ENCODE measurements at regions not wholly inside any gene's neighbourhood (a gene's known extent, or its start where the extent isn't known, plus 50 kb on each side); places are given as distances from the start of the nearest gene placed in this dataset.

DNA sequence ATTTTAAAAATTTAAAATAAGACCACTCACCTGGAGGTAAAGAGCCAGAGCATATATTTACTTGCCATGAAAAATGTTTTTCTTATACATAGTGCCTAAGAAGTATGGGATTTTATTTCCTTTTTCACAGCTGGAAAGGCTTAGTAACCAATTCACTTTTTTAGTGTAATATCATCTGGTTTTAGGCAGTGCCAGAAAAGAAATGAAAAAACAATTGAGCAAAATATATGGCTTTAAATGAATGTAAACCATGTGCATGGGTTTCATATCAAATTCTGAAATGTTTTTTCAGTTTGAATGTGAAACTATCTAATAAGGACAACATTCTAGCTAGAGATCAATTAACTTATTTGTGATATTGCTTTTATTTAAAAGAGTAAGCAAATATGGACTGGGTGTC, 672.4 kb upstream of the ADAMTS5 start:
- Histone ChIP-seq H3K4me3 (no peak overlapping the region), H3K9me3 (no peaks in the 10 kb centered on the region), H3K27ac (no peak overlapping the region), H3K36me3 (no peaks in the 10 kb centered on the region), H3K4me1 (no peaks in the 10 kb centered on the region), H3K27me3 (no peaks in the 10 kb centered on the region)
- DNase-seq (ENCODE audit: extremely low spot score in 2 of 2), result no peak
- intact Hi-C loops (cut with DNase I), result loop anchor here (10.0 kb wide), 1 partner anchor 604 kb away; no protein-coding TSS in a partner anchor
- TF ChIP-seq POLR2AphosphoS5 (IDR thresholded peaks at IDR 0.05; ENCODE audit: insufficient read depth in 1 of 2, low read depth in 1 of 2), result no peak
- TF ChIP-seq, protein P1, sequence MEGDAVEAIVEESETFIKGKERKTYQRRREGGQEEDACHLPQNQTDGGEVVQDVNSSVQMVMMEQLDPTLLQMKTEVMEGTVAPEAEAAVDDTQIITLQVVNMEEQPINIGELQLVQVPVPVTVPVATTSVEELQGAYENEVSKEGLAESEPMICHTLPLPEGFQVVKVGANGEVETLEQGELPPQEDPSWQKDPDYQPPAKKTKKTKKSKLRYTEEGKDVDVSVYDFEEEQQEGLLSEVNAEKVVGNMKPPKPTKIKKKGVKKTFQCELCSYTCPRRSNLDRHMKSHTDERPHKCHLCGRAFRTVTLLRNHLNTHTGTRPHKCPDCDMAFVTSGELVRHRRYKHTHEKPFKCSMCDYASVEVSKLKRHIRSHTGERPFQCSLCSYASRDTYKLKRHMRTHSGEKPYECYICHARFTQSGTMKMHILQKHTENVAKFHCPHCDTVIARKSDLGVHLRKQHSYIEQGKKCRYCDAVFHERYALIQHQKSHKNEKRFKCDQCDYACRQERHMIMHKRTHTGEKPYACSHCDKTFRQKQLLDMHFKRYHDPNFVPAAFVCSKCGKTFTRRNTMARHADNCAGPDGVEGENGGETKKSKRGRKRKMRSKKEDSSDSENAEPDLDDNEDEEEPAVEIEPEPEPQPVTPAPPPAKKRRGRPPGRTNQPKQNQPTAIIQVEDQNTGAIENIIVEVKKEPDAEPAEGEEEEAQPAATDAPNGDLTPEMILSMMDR (IDR thresholded peaks at IDR 0.05), result no peak
- no peak for TF ChIP-seq POLR2A (IDR thresholded peaks at IDR 0.05)

DNA sequence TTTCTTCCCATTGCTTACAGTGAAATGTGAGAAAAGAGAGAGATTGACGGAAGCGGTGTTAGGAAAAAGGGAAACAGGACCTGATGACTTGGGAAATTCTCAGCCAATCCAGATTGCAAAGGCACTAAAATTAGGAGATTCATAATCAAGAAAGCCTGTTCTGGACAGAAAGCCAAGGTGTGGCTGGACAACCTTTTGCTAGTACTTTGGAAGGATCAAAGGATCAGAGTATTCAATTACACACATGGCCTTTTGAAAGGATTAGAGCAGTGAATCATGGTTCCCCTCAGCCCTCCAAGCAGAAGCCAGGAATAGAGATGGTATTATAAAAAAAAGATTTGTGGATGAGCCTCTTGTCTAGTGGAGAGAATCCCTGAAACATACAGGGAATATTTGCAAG, 669.8 kb upstream of the ADAMTS5 start:
- TF ChIP-seq POLR2AphosphoS5 (IDR thresholded peaks at IDR 0.05; ENCODE audit: insufficient read depth in 1 of 2, low read depth in 1 of 2) (no peak), POLR2A (IDR thresholded peaks at IDR 0.05) (no peak)
- TF ChIP-seq, protein P1 (IDR thresholded peaks at IDR 0.05), result no peak
- Histone ChIP-seq H3K4me3 (no peak overlapping the region), H3K4me1 (no peaks in the 10 kb centered on the region), H3K36me3 (no peaks in the 10 kb centered on the region), H3K9me3 (no peaks in the 10 kb centered on the region), H3K27me3 (no peaks in the 10 kb centered on the region), H3K27ac (no peak overlapping the region)
- intact Hi-C loops (cut with DNase I), result loop anchor here (10.0 kb wide), 1 partner anchor 602 kb away; no protein-coding TSS in a partner anchor
- no peak for DNase-seq (ENCODE audit: extremely low spot score in 2 of 2)

DNA sequence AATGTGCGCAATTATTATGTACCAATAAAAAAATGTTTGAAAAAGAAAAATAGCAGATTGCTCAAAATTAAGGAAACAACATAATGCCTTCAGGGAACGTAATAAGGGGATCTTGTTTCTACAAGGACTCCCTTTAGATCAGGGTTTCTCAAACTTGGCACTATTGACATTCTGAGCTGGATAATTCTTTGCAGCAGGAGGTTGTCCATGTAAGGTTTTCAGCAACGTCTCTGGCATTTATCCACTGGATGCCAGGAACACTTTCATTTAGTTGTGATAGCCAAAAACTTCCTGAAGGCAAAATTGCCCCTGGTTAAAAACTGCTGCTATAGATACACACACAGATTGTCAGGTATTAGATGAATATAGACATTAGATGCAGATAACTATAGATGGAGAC, 666.7 kb upstream of the ADAMTS5 start:
- Histone ChIP-seq H3K36me3 (no peaks in the 10 kb centered on the region), H3K27me3 (no peaks in the 10 kb centered on the region), H3K9me3 (no peaks in the 10 kb centered on the region), H3K4me3 (no peak overlapping the region), H3K4me1 (no peaks in the 10 kb centered on the region), H3K27ac (no peak overlapping the region)
- DNase-seq (ENCODE audit: extremely low spot score in 2 of 2), result no peak
- TF ChIP-seq, protein P1 (IDR thresholded peaks at IDR 0.05), result no peak
- TF ChIP-seq POLR2A (IDR thresholded peaks at IDR 0.05) (no peak), POLR2AphosphoS5 (IDR thresholded peaks at IDR 0.05; ENCODE audit: insufficient read depth in 1 of 2, low read depth in 1 of 2) (no peak)
- intact Hi-C loops (cut with DNase I), result loop anchor here (10.0 kb wide), 1 partner anchor 599 kb away; no protein-coding TSS in a partner anchor

DNA sequence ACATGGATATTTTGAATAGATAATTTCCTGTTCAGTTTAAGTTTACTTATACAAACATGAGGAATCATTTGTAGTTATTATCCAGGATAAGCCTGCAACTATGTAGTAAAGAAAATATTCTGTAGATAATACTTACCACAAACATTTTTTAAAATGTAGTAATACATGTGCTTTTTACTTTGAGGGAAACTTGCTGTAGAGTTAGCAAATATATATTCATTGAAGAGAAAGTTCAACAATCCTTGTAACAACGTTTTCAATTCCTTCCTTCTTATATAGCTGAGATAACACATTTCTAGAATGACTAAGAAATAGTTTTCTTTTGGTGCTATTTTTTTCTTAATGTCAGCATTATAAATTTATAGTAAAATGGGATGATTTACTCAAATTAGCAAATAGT, 664.6 kb upstream of the ADAMTS5 start:
- intact Hi-C loops (cut with DNase I), result loop anchor here (10.0 kb wide), 1 partner anchor 597 kb away; no protein-coding TSS in a partner anchor
- Histone ChIP-seq H3K36me3 (no peaks in the 10 kb centered on the region), H3K4me3 (no peak overlapping the region), H3K9me3 (no peaks in the 10 kb centered on the region), H3K4me1 (no peaks in the 10 kb centered on the region), H3K27me3 (no peaks in the 10 kb centered on the region), H3K27ac (no peak overlapping the region)
- TF ChIP-seq POLR2AphosphoS5 (IDR thresholded peaks at IDR 0.05; ENCODE audit: insufficient read depth in 1 of 2, low read depth in 1 of 2) (no peak), POLR2A (IDR thresholded peaks at IDR 0.05) (no peak)
- TF ChIP-seq, protein P1 (IDR thresholded peaks at IDR 0.05), result no peak
- no peak for DNase-seq (ENCODE audit: extremely low spot score in 2 of 2)

DNA sequence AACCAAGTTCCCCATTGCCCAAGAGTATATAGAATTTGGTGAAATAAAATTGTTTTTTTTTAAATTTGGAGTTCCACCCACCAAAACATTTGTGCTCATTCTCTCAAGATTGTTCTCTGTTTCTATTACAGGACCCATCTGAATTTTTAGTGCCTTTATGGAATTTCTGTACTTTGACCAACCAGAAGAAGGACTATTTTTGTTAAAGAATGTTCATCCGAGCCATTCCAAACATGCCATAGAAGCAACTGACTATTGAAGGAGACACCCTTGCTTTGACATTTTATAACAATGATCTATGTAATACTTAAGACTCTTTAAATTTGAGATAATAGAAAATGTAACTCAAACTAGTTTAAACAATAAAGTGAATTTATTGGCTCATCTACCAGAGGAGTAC, 655.7 kb upstream of the ADAMTS5 start:
- Histone ChIP-seq H3K36me3 (no peaks in the 10 kb centered on the region), H3K27ac (no peak overlapping the region), H3K4me3 (no peak overlapping the region), H3K9me3 (no peaks in the 10 kb centered on the region), H3K27me3 (no peaks in the 10 kb centered on the region), H3K4me1 (no peaks in the 10 kb centered on the region)
- intact Hi-C loops (cut with DNase I), result no loop called here
- TF ChIP-seq, protein P1 (IDR thresholded peaks at IDR 0.05), result no peak
- TF ChIP-seq POLR2A (IDR thresholded peaks at IDR 0.05) (no peak), POLR2AphosphoS5 (IDR thresholded peaks at IDR 0.05; ENCODE audit: insufficient read depth in 1 of 2, low read depth in 1 of 2) (no peak)
- DNase-seq (ENCODE audit: extremely low spot score in 2 of 2), result no peak

Data from vagina (tissue), 2 donors.